GDM1 (cell line): ENCODE measurements at regions not wholly inside any gene's neighbourhood (a gene's known extent, or its start where the extent isn't known, plus 50 kb on each side); places are given as distances from the start of the nearest gene placed in this dataset.

Experiments
- DNase-seq: peaks from one replicate; lab custom pipeline; 2025; lab: John Stamatoyannopoulos, UW

- no peak for DNase-seq
Observed at GRCh38 chr1:194167956-194168640, 981.7 kb upstream of the B3GALT2 start.

GRCh38 chr1:194164755-194165154, 978.3 kb upstream of the B3GALT2 start:
- no peak for DNase-seq

GRCh38 chr1:194161591-194161990, 975.2 kb upstream of the B3GALT2 start:
- no peak for DNase-seq

- no peak for DNase-seq
Observed at GRCh38 chr1:194159941-194160340, 973.5 kb upstream of the B3GALT2 start.

GRCh38 chr1:194155962-194156361, 969.5 kb upstream of the B3GALT2 start:
- no peak for DNase-seq

GRCh38 chr1:194151056-194151455, 964.6 kb upstream of the B3GALT2 start:
- DNase-seq = no peak

GRCh38 chr1:194150242-194150641, 963.8 kb upstream of the B3GALT2 start:
- no peak for DNase-seq

- DNase-seq = no peak
Observed at GRCh38 chr1:194133152-194133551, 946.7 kb upstream of the B3GALT2 start.

- DNase-seq = no peak
Observed at GRCh38 chr1:194118086-194118485, 931.7 kb upstream of the B3GALT2 start.

GRCh38 chr1:194117582-194117981, 931.2 kb upstream of the B3GALT2 start:
- DNase-seq = no peak

- DNase-seq = no peak
Observed at GRCh38 chr1:194114288-194114687, 927.9 kb upstream of the B3GALT2 start.

GRCh38 chr1:194105381-194105780, 919.0 kb upstream of the B3GALT2 start:
- DNase-seq = no peak

- no peak for DNase-seq
Observed at GRCh38 chr1:194104247-194104844, 917.9 kb upstream of the B3GALT2 start.

GRCh38 chr1:194103516-194104246, 917.3 kb upstream of the B3GALT2 start:
- DNase-seq = no peak

GRCh38 chr1:194103101-194103500, 916.7 kb upstream of the B3GALT2 start:
- DNase-seq = no peak

- DNase-seq = no peak
Observed at GRCh38 chr1:194102607-194103006, 916.2 kb upstream of the B3GALT2 start.

GRCh38 chr1:194084755-194085154, 898.3 kb upstream of the B3GALT2 start:
- no peak for DNase-seq

GRCh38 chr1:194081444-194081843, 895.0 kb upstream of the B3GALT2 start:
- no peak for DNase-seq

GRCh38 chr1:194080826-194081225, 894.4 kb upstream of the B3GALT2 start:
- no peak for DNase-seq

GRCh38 chr1:194078765-194079164, 892.4 kb upstream of the B3GALT2 start:
- DNase-seq = no peak

- DNase-seq = no peak
Observed at GRCh38 chr1:194076646-194077045, 890.2 kb upstream of the B3GALT2 start.

GRCh38 chr1:194073833-194074232, 887.4 kb upstream of the B3GALT2 start:
- DNase-seq = no peak

- no peak for DNase-seq
Observed at GRCh38 chr1:194071205-194071604, 884.8 kb upstream of the B3GALT2 start.
